GM23248 (cell line): ENCODE measurements at regions not wholly inside any gene's neighbourhood (a gene's known extent, or its start where the extent isn't known, plus 50 kb on each side); places are given as distances from the start of the nearest gene placed in this dataset.

Experiments used
- EZH2 ChIP-seq: fragments of 200-600 bp; sonication (generic); IDR thresholded peaks from 2 replicates; pipeline ENCODE4 v1.6.1; 2018; ENCODE audit warnings: antibody characterized with exemption, mild to moderate bottlenecking; ENCODE audit not compliant: insufficient read depth, poor library complexity, severe bottlenecking
- EZH2phosphoT487 ChIP-seq: fragments of 200-600 bp; sonication (generic); IDR thresholded peaks from 2 replicates; pipeline ENCODE4 v1.6.1; 2018; ENCODE audit warnings: antibody characterized with exemption, moderate library complexity, mild to moderate bottlenecking, low read depth; ENCODE audit not compliant: insufficient read depth

GRCh38 chr13:64075543-64076271 lies 2660.1 kb upstream of the PCDH20 start:
- TF ChIP-seq EZH2phosphoT487 (no peak), EZH2 (no peak)
